B cell (primary cell): ENCODE measurements at regions not wholly inside any gene's neighbourhood (a gene's known extent, or its start where the extent isn't known, plus 50 kb on each side); places are given as distances from the start of the nearest gene placed in this dataset.

ENCODE experiments used
- ATAC-seq: fragments of 200-7000 bp; cut with Tn5 transposase; one replicate; pipeline ENCODE4 v1.10.0; 2021; ENCODE audit warnings: low read depth, mild to moderate bottlenecking, moderate number of reproducible peaks, moderate library complexity
- CTCF ChIA-PET: fragments of 350-600 bp; sonication (Branson Sonifier 250); formaldehyde crosslinking; loops from one replicate; lab custom pipeline; 2021; ENCODE audit warnings: antibody characterized with exemption, inconsistent platforms; lab: Charles Lee
- POLR2A ChIA-PET: fragments of 350-600 bp; sonication (Branson Sonifier 250); formaldehyde crosslinking; loops from one replicate; lab custom pipeline; 2021; ENCODE audit warnings: antibody characterized with exemption; lab: Charles Lee
- DNase-seq: peaks from one replicate; pipeline ENCODE4 v3.0.0; 2013
- H2AFZ ChIP-seq: 2 replicates; pipeline ENCODE4 v1.6.1; 2012; ENCODE audit warnings: mild to moderate bottlenecking, low read depth, low read length; ENCODE audit not compliant: insufficient read depth, poor library complexity, severe bottlenecking
- H3K27ac ChIP-seq, 2 donors: 1 replicate in 1 of 2; 2 replicates in 1 of 2; pipeline ENCODE4 v1.5.1; 2012 to 2013; ENCODE audit warnings: low read length in 2 of 2, mild to moderate bottlenecking in 2 of 2, moderate library complexity in 1 of 2
- H3K27me3 ChIP-seq, 4 experiments: fragments of 200-600 bp in 1 of 4; sonication (generic) in 1 of 4; replicated peaks in 1 of 4; 1 replicate in 2 of 4; 2 replicates in 2 of 4; pipeline versions ENCODE4 v1.6.1 to v1.7.0; 2013 to 2016; ENCODE audit warnings: low read length in 3 of 4, mild to moderate bottlenecking in 2 of 4, mixed read lengths in 1 of 4, moderate library complexity in 1 of 4; ENCODE audit not compliant: insufficient read depth in 4 of 4, control insufficient read depth in 3 of 4; ENCODE audit errors: control extremely low read depth in 1 of 4
- H3K36me3 ChIP-seq, 2 experiments: replicated peaks in 1 of 2; 1 replicate in 1 of 2; 2 replicates in 1 of 2; pipeline versions ENCODE4 v1.6.1 to v1.7.1; 2013; ENCODE audit warnings: low read length in 1 of 2; ENCODE audit not compliant: insufficient read depth in 2 of 2, control insufficient read depth in 1 of 2; ENCODE audit errors: control extremely low read depth in 1 of 2, extremely low read depth in 1 of 2
- H3K4me1 ChIP-seq, 2 donors: fragments of 200-600 bp in 1 of 2; sonication (generic) in 1 of 2; 1 replicate in 1 of 2; 2 replicates in 1 of 2; pipeline versions ENCODE4 v1.5.1 to v1.6.1; 2013 to 2017; ENCODE audit warnings: low read length in 2 of 2; ENCODE audit not compliant: control insufficient read depth in 2 of 2, insufficient read depth in 2 of 2
- H3K4me2 ChIP-seq: replicated peaks from 2 replicates; pipeline ENCODE3; 2012; ENCODE audit warnings: mild to moderate bottlenecking, low read depth, low read length; ENCODE audit not compliant: poor library complexity, severe bottlenecking
- H3K4me3 ChIP-seq, 5 experiments: fragments of 200-600 bp in 1 of 5; sonication (generic) in 1 of 5; 1 replicate in 3 of 5; 2 replicates in 2 of 5; pipeline versions ENCODE4 v1.5.1 to v1.7.0; 2011 to 2016; ENCODE audit warnings: low read length in 4 of 5, mild to moderate bottlenecking in 4 of 5, low read depth in 2 of 5, control low read depth in 1 of 5, moderate library complexity in 1 of 5; ENCODE audit not compliant: insufficient read depth in 1 of 5; ENCODE audit errors: control extremely low read depth in 1 of 5, extremely low read depth in 1 of 5
- H3K79me2 ChIP-seq: fragments of 200-600 bp; sonication (generic); one replicate; pipeline ENCODE4 v1.6.0; 2016; ENCODE audit warnings: low read length; ENCODE audit not compliant: control insufficient read depth, insufficient read depth
- H3K9ac ChIP-seq: fragments of 200-600 bp; sonication (generic); 2 replicates; pipeline ENCODE4 v1.6.1; 2017; ENCODE audit warnings: mild to moderate bottlenecking, low read length, moderate library complexity
- H3K9me3 ChIP-seq, 3 donors: one replicate each; pipeline versions ENCODE4 v1.6.1 to v1.7.1; 2013; ENCODE audit warnings: low read length in 2 of 3; ENCODE audit not compliant: control insufficient read depth in 2 of 3, insufficient read depth in 1 of 3; ENCODE audit errors: control extremely low read depth in 1 of 3
- H4K20me1 ChIP-seq: 2 replicates; pipeline ENCODE4 v1.6.0; 2012; ENCODE audit warnings: mild to moderate bottlenecking, low read length; ENCODE audit not compliant: insufficient read depth, control insufficient read depth, poor library complexity, severe bottlenecking
- H3K27ac Mint-ChIP-seq: one replicate; pipeline ENCODE4 v1.8.0; 2021; ENCODE audit warnings: mixed read lengths
- H3K27me3 Mint-ChIP-seq: one replicate; pipeline ENCODE4 v1.8.0; 2021; ENCODE audit warnings: mixed read lengths
- H3K4me1 Mint-ChIP-seq: one replicate; pipeline ENCODE4 v1.8.0; 2021; ENCODE audit warnings: mixed read lengths
- H3K4me3 Mint-ChIP-seq: one replicate; pipeline ENCODE4 v1.8.0; 2021; ENCODE audit warnings: mixed read lengths
- H3K9me3 Mint-ChIP-seq: one replicate; pipeline ENCODE4 v1.8.0; 2022; ENCODE audit warnings: mixed read lengths; ENCODE audit not compliant: insufficient read depth
- EZH2 ChIP-seq: IDR thresholded peaks from 2 replicates; pipeline ENCODE4 v1.6.1; 2012; ENCODE audit warnings: borderline replicate concordance, low read depth, mild to moderate bottlenecking, moderate library complexity, low read length; ENCODE audit not compliant: insufficient read depth, poor library complexity, severe bottlenecking
- WGBS: methylation state at CpG from one replicate; pipeline ENCODE4 v1.1.5; 2013; ENCODE audit warnings: missing lambda C conversion rate; ENCODE audit not compliant: insufficient coverage; 5-methylcytosine and 5-hydroxymethylcytosine counted together
- intact Hi-C: fragments of 100-400 bp; cut with micrococcal nuclease; formaldehyde crosslinking; loops from one replicate; pipeline ENCODE4 v1.10.0; 2022
- TF ChIP-seq, protein P1 (sequence below): fragments of 200-600 bp; IDR thresholded peaks from one replicate; pipeline ENCODE4 v1.8.0; 2022; ENCODE audit warnings: antibody characterized with exemption, mild to moderate bottlenecking

DNA sequence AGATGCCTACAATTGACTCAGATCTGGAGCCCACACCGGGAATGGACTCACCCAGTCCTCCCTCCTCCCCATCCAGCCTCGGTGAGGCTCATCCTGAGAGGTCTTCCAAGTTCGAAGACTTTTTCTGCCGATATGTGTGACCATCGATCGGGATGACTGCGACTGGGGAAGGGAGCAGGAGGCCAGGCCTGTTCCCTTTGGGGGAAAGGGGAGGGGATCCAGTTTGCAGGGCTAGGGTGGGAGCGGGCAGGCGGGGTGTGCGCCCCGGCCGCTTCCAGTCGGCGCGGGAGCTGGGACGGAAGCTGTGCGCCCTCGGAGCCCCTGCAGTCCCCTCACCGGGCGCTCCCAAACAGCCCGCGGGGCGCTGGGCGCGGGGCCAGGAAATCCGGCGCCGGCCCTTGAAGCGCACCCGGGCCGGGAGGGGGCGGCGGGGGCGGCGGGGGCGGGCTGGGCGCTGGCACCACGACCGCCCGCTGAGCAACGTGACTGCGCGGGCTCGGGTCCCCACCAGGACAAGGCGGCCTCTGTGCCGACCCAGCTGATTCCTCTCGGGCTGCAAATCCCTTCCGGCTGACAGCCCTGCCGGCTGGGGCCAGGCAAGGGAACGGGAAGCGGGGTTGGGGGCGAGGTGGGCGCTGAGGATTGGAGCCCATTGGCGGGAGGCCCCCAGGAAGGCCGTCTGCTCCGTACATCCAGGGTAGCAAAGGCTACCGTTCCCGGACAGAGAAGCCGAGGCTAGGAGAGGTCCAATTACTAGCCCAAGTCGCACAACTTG, 103.9 kb downstream of the EBNA1BP2 start:
- Mint-ChIP-seq H3K27me3 (no peaks in the 10 kb centered on the region), H3K27ac (peak overlapping the region; percentile 83), H3K4me3 (peak overlapping the region; percentile 78), H3K9me3 (no peaks in the 10 kb centered on the region), H3K4me1 (peaks cover 48% of the 10 kb centered on the region)
- ChIA-PET POLR2A (no interaction called here), CTCF (interaction anchor here (17.0 kb wide), 1 partner anchor 148 kb away, joined by 1178 read pairs; no protein-coding TSS in a partner anchor)
- Histone ChIP-seq H2AFZ (peak overlapping the region; percentile 87), H3K27ac (no peak overlapping the region), H3K9ac (peak overlapping the region; percentile 61), H4K20me1 (no peaks in the 10 kb centered on the region), H3K27me3 (no peaks in the 10 kb centered on the region), H3K4me2 (peak overlapping the region; percentile 90), H3K4me3 (peak overlapping the region in 4 of 5 experiments; percentile 32 to 66 (median 50)), H3K4me1 (peaks cover 22 to 25% of the 10 kb centered on the region in 2 donors), H3K36me3 (no peaks in the 10 kb centered on the region), H3K79me2 (no peaks in the 10 kb centered on the region), H3K9me3 (no peaks in the 10 kb centered on the region)
- TF ChIP-seq EZH2, result no peak
- TF ChIP-seq, protein P1, sequence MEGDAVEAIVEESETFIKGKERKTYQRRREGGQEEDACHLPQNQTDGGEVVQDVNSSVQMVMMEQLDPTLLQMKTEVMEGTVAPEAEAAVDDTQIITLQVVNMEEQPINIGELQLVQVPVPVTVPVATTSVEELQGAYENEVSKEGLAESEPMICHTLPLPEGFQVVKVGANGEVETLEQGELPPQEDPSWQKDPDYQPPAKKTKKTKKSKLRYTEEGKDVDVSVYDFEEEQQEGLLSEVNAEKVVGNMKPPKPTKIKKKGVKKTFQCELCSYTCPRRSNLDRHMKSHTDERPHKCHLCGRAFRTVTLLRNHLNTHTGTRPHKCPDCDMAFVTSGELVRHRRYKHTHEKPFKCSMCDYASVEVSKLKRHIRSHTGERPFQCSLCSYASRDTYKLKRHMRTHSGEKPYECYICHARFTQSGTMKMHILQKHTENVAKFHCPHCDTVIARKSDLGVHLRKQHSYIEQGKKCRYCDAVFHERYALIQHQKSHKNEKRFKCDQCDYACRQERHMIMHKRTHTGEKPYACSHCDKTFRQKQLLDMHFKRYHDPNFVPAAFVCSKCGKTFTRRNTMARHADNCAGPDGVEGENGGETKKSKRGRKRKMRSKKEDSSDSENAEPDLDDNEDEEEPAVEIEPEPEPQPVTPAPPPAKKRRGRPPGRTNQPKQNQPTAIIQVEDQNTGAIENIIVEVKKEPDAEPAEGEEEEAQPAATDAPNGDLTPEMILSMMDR, result no peak
- ATAC-seq, result peak; percentile 41
- DNase-seq, result peak; percentile 36
- intact Hi-C loops, result no loop called here
- 6% methylated on average over 57 of the region's 60 CpGs for WGBS

DNA sequence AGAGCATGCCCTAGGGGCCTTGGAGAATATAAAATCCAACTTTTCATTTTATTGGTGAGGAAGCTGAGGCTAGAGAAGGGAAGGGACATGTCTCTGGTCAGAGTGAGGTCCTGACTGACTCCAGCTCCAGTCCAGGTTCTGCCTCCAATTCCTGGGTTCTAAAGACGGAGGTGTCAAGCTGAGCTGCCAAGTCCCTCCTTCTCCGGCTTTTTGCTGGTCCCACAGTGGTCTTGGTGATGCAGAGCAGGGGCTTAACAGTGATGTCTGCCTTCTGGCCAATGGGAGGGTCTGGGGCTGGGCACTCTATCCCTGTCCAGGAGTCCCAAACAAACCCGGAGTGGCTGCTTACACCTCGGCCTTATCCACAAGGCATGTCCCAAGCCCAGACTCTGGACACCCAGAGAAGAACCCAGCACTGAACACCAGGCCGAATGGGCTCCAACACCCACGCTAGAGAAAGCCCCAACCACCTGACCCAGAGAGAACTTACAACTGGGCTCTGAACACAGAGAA, 104.8 kb downstream of the EBNA1BP2 start:
- Histone ChIP-seq H3K4me3 (no peak overlapping the region), H3K27ac (no peak overlapping the region), H3K79me2 (no peaks in the 10 kb centered on the region), H3K9ac (no peak overlapping the region), H4K20me1 (no peaks in the 10 kb centered on the region), H3K4me1 (peaks cover 13 to 16% of the 10 kb centered on the region in 2 donors), H2AFZ (peak overlapping the region; percentile 87), H3K4me2 (peak overlapping the region; percentile 90), H3K9me3 (no peaks in the 10 kb centered on the region), H3K36me3 (no peaks in the 10 kb centered on the region), H3K27me3 (no peaks in the 10 kb centered on the region)
- peak overlapping the region; percentile 54 for H3K27ac Mint-ChIP-seq
- ATAC-seq, result no peak
- H3K9me3 Mint-ChIP-seq, result no peaks in the 10 kb centered on the region
- POLR2A ChIA-PET, result no interaction called here
- peaks cover 40% of the 10 kb centered on the region for H3K4me1 Mint-ChIP-seq
- no peak for DNase-seq
- TF ChIP-seq, protein P1, result no peak
- TF ChIP-seq EZH2, result no peak
- peak overlapping the region; percentile 75 for H3K4me3 Mint-ChIP-seq
- intact Hi-C loops, result no loop called here
- CTCF ChIA-PET, result interaction anchor here (17.0 kb wide), 1 partner anchor 147 kb away, joined by 1178 read pairs; no protein-coding TSS in a partner anchor
- H3K27me3 Mint-ChIP-seq, result no peaks in the 10 kb centered on the region
- 97% methylated on average over 6 of the region's 6 CpGs for WGBS
